ENCODE measurements at regions not wholly inside any gene's neighbourhood (a gene's known extent, or its start where the extent isn't known, plus 50 kb on each side); places are given as distances from the start of the nearest gene placed in this dataset.

- Histone ChIP-seq H3K79me2 (ENCODE audit: insufficient read depth, low read length) (no peaks in the 10 kb centered on the region), H3K4me1 (ENCODE audit: insufficient read depth, low read length, poor library complexity, severe bottlenecking) (no peaks in the 10 kb centered on the region), H3K36me3 (ENCODE audit: insufficient read depth, low read length) (no peaks in the 10 kb centered on the region), H3K4me3 (ENCODE audit: low read length, poor library complexity, severe bottlenecking) (no peak overlapping the region), H3K9me3 (ENCODE audit: insufficient read depth, low read depth, low read length) (no peaks in the 10 kb centered on the region), H4K20me1 (ENCODE audit: insufficient read depth, low read length, poor library complexity, severe bottlenecking) (no peaks in the 10 kb centered on the region), H3K4me2 (ENCODE audit: low read depth, low read length, poor library complexity, severe bottlenecking) (no peak overlapping the region), H3K9me2 (replicated peaks; ENCODE audit: low read depth, low read length) (no peaks in the 10 kb centered on the region), H3K27me3 (ENCODE audit: insufficient read depth, low read length, poor library complexity, severe bottlenecking) (no peaks in the 10 kb centered on the region), H3F3A (ENCODE audit: low read depth) (no peaks in the 10 kb centered on the region), H3K9ac (ENCODE audit: low read depth, low read length, poor library complexity, severe bottlenecking) (no peak overlapping the region), H2AFZ (ENCODE audit: low read length) (no peak overlapping the region)
- no peak for TF ChIP-seq CTCF (conservative IDR thresholded peaks at IDR 0.05; ENCODE audit: low read length)
- TF ChIP-seq EZH2phosphoT487 (IDR thresholded peaks at IDR 0.05; ENCODE audit: borderline replicate concordance): no peak
Observed at GRCh38 chr12:9276990-9277389, 68.8 kb upstream of the PZP start.

- Histone ChIP-seq H3K27me3 (ENCODE audit: insufficient read depth, low read length, poor library complexity, severe bottlenecking) (no peaks in the 10 kb centered on the region), H3K9me3 (ENCODE audit: insufficient read depth, low read depth, low read length) (no peaks in the 10 kb centered on the region), H2AFZ (ENCODE audit: low read length) (no peak overlapping the region), H3K79me2 (ENCODE audit: insufficient read depth, low read length) (no peaks in the 10 kb centered on the region), H3K9me2 (replicated peaks; ENCODE audit: low read depth, low read length) (0 out of 2 replicates have a peak, but pooled peaks cover 3% of the 10 kb centered on the region), H3K36me3 (ENCODE audit: insufficient read depth, low read length) (no peaks in the 10 kb centered on the region), H3K4me3 (ENCODE audit: low read length, poor library complexity, severe bottlenecking) (no peak overlapping the region), H3K4me2 (ENCODE audit: low read depth, low read length, poor library complexity, severe bottlenecking) (no peak overlapping the region), H3K4me1 (ENCODE audit: insufficient read depth, low read length, poor library complexity, severe bottlenecking) (no peaks in the 10 kb centered on the region), H3F3A (ENCODE audit: low read depth) (no peaks in the 10 kb centered on the region), H4K20me1 (ENCODE audit: insufficient read depth, low read length, poor library complexity, severe bottlenecking) (no peaks in the 10 kb centered on the region), H3K9ac (ENCODE audit: low read depth, low read length, poor library complexity, severe bottlenecking) (no peak overlapping the region)
- TF ChIP-seq CTCF (conservative IDR thresholded peaks at IDR 0.05; ENCODE audit: low read length): no peak
- TF ChIP-seq EZH2phosphoT487 (IDR thresholded peaks at IDR 0.05; ENCODE audit: borderline replicate concordance): no peak
Observed at GRCh38 chr12:9273276-9273675, 65.1 kb upstream of the PZP start.

- Histone ChIP-seq H4K20me1 (ENCODE audit: insufficient read depth, low read length, poor library complexity, severe bottlenecking) (no peaks in the 10 kb centered on the region), H2AFZ (ENCODE audit: low read length) (0 out of 2 replicates have a peak overlapping the region, but pooled peaks have one; percentile 8), H3K9me2 (replicated peaks; ENCODE audit: low read depth, low read length) (0 out of 2 replicates have a peak, but pooled peaks cover 3% of the 10 kb centered on the region), H3K9me3 (ENCODE audit: insufficient read depth, low read depth, low read length) (no peaks in the 10 kb centered on the region), H3K79me2 (ENCODE audit: insufficient read depth, low read length) (no peaks in the 10 kb centered on the region), H3F3A (ENCODE audit: low read depth) (no peaks in the 10 kb centered on the region), H3K9ac (ENCODE audit: low read depth, low read length, poor library complexity, severe bottlenecking) (no peak overlapping the region), H3K4me1 (ENCODE audit: insufficient read depth, low read length, poor library complexity, severe bottlenecking) (no peaks in the 10 kb centered on the region), H3K27me3 (ENCODE audit: insufficient read depth, low read length, poor library complexity, severe bottlenecking) (no peaks in the 10 kb centered on the region), H3K36me3 (ENCODE audit: insufficient read depth, low read length) (no peaks in the 10 kb centered on the region), H3K4me2 (ENCODE audit: low read depth, low read length, poor library complexity, severe bottlenecking) (no peak overlapping the region), H3K4me3 (ENCODE audit: low read length, poor library complexity, severe bottlenecking) (no peak overlapping the region)
- TF ChIP-seq EZH2phosphoT487 (IDR thresholded peaks at IDR 0.05; ENCODE audit: borderline replicate concordance) (no peak), CTCF (conservative IDR thresholded peaks at IDR 0.05; ENCODE audit: low read length) (no peak)
Observed at GRCh38 chr12:9271875-9272274, 63.7 kb upstream of the PZP start.

Measured in Loucy (cell line).